ENCODE measurements at regions not wholly inside any gene's neighbourhood (a gene's known extent, or its start where the extent isn't known, plus 50 kb on each side); places are given as distances from the start of the nearest gene placed in this dataset.
A peak's percentile ranks its signal among the peaks of the same experiment; 100 is the strongest.

DNA sequence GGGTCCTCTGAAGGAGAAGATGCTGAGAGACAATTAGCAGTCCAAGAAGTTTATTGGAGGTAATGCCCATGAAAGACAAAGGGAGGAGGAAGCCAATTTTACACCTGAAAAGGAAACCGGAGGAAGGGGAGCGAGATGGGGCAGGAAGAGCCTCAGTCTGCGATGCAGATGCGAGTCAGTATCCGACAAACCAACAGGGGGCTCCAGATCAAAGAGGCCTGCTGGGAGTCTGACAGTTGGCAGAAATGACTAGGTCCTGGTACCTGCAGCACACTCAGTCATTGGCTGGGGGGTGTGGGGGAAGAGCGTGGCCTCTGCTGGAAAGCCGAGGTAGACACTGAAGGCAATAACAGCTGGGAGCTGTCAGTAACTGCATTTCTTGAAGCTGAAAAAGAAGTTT is 231.1 kb upstream of the CENPE start:
- TF ChIP-seq, protein P1, sequence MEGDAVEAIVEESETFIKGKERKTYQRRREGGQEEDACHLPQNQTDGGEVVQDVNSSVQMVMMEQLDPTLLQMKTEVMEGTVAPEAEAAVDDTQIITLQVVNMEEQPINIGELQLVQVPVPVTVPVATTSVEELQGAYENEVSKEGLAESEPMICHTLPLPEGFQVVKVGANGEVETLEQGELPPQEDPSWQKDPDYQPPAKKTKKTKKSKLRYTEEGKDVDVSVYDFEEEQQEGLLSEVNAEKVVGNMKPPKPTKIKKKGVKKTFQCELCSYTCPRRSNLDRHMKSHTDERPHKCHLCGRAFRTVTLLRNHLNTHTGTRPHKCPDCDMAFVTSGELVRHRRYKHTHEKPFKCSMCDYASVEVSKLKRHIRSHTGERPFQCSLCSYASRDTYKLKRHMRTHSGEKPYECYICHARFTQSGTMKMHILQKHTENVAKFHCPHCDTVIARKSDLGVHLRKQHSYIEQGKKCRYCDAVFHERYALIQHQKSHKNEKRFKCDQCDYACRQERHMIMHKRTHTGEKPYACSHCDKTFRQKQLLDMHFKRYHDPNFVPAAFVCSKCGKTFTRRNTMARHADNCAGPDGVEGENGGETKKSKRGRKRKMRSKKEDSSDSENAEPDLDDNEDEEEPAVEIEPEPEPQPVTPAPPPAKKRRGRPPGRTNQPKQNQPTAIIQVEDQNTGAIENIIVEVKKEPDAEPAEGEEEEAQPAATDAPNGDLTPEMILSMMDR (optimal IDR thresholded peaks at IDR 0.05 in 1 of 3, IDR thresholded peaks at IDR 0.05 in 1 of 3, conservative IDR thresholded peaks at IDR 0.05 in 1 of 3; ENCODE audit: extremely low read depth in 1 of 3, insufficient read depth in 2 of 3, low read length in 3 of 3): peak in 2 of 3 experiments; percentile 35 to 36
- TF ChIP-seq EZH2 (IDR thresholded peaks at IDR 0.05; ENCODE audit: low read length): no peak
